HAP-1 (cell line): ENCODE measurements at regions not wholly inside any gene's neighbourhood (a gene's known extent, or its start where the extent isn't known, plus 50 kb on each side); places are given as distances from the start of the nearest gene placed in this dataset.

Experiments used
- DNase-seq, 2 experiments: peaks; one replicate each; pipeline ENCODE4 v3.0.0-alpha.2; 2016 to 2020; ENCODE audit warnings: low spot score in 2 of 2
- H3K27me3 ChIP-seq: fragments of 250-450 bp; sonication (Bioruptor Pico); 2 replicates; pipeline ENCODE4 v1.5.1; 2020; ENCODE audit warnings: low read depth, mild to moderate bottlenecking, moderate library complexity
- H3K36me3 ChIP-seq: fragments of 250-450 bp; sonication (Bioruptor Pico); replicated peaks from 2 replicates; pipeline ENCODE4 v1.5.1; 2020; ENCODE audit warnings: mild to moderate bottlenecking
- H3K4me1 ChIP-seq: fragments of 250-450 bp; sonication (Bioruptor Pico); 2 replicates; pipeline ENCODE4 v1.5.1; 2020; ENCODE audit warnings: mild to moderate bottlenecking
- H3K4me3 ChIP-seq: fragments of 250-450 bp; sonication (Bioruptor Pico); 2 replicates; pipeline ENCODE4 v1.5.1; 2020; ENCODE audit warnings: mild to moderate bottlenecking, moderate library complexity
- H3K9me3 ChIP-seq: fragments of 250-450 bp; sonication (Bioruptor Pico); 2 replicates; pipeline ENCODE4 v1.5.1; 2020; ENCODE audit warnings: mild to moderate bottlenecking, moderate library complexity
- in situ Hi-C: fragments of 300-500 bp; cut with MboI; formaldehyde crosslinking; loops from 3 replicates; pipeline ENCODE4 v1.14.3; 2020; ENCODE audit warnings: low sequenced_read_pairs, inconsistent platforms, mixed read lengths

DNA sequence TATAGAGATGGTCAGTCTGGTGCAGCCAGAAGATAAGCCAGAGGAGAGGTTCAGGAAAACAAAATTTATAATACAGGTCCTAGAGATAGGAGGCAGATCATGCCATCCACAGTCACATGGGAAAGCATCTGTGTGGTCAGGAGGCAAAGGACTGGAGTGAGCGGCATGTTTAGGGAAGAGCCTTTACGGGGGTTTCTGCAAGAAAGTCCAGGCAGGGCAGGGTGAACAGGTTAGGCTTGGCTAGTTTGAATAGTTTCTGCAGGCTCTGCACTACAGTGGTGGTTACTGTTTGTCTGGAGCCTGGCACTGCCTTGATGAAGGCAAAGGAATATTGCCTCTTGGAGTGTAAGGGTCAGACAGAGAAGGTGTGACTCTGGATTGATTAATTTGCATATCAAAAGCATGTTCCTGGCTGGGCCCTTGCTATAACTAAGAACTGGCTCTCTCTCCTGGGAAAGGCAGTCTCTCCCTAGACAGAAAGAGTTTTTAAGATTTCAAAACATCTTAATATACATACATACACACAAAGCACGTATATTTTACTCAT lies 1034.7 kb upstream of the CHAC2 start:
- Histone ChIP-seq H3K4me3 (no peak overlapping the region), H3K27me3 (no peaks in the 10 kb centered on the region), H3K4me1 (no peaks in the 10 kb centered on the region), H3K36me3 (no peaks in the 10 kb centered on the region), H3K9me3 (no peaks in the 10 kb centered on the region)
- peak; percentile 12 to 26 for DNase-seq
- in situ Hi-C loops = no loop called here

DNA sequence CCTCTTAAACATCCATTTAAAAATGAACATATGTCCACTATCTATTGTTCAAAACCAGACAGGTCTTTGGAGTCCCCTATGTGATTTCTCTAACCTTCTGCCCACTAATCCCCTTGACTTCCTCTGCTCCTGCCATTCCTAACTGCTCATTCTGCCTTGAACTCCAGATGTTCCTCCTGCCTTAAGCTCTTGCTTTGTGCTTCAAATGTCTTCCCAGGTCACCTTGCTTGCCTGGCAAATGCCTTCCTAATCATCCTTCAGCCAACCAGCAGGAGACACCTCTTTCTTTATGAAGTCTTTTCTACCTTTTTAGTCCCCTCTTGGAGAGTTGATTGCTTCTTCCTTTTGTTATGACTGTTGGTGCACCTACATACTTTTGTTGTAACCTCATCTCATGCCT lies 1043.0 kb upstream of the CHAC2 start:
- Histone ChIP-seq H3K4me1 (no peaks in the 10 kb centered on the region), H3K4me3 (no peak overlapping the region), H3K27me3 (no peaks in the 10 kb centered on the region), H3K9me3 (no peaks in the 10 kb centered on the region), H3K36me3 (no peaks in the 10 kb centered on the region)
- in situ Hi-C loops = no loop called here
- DNase-seq = no peak

DNA sequence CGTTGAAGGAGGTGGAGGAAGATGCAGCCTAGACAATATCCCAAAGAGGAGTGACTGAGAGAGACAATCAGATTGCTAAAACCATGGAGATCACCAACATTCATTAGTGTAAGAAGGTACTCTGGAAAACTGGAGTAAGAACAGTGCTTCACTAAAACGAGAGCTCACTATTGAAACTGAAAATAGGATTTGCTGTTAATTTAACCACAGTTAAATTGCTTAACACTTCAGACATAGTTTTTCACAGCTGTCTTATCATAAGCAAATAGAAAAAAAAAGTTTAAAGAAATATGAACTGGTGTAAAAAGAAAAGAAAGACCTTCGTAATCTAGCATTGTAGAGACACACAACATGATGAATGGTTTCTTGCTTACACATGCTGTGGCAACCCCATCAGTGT lies 1049.8 kb upstream of the CHAC2 start:
- no peaks in the 10 kb centered on the region for H3K27me3 ChIP-seq
- in situ Hi-C loops = no loop called here
- no peaks in the 10 kb centered on the region for H3K9me3 ChIP-seq
- no peak overlapping the region for H3K4me3 ChIP-seq
- H3K4me1 ChIP-seq = no peaks in the 10 kb centered on the region
- no peaks in the 10 kb centered on the region for H3K36me3 ChIP-seq
- no peak for DNase-seq

DNA sequence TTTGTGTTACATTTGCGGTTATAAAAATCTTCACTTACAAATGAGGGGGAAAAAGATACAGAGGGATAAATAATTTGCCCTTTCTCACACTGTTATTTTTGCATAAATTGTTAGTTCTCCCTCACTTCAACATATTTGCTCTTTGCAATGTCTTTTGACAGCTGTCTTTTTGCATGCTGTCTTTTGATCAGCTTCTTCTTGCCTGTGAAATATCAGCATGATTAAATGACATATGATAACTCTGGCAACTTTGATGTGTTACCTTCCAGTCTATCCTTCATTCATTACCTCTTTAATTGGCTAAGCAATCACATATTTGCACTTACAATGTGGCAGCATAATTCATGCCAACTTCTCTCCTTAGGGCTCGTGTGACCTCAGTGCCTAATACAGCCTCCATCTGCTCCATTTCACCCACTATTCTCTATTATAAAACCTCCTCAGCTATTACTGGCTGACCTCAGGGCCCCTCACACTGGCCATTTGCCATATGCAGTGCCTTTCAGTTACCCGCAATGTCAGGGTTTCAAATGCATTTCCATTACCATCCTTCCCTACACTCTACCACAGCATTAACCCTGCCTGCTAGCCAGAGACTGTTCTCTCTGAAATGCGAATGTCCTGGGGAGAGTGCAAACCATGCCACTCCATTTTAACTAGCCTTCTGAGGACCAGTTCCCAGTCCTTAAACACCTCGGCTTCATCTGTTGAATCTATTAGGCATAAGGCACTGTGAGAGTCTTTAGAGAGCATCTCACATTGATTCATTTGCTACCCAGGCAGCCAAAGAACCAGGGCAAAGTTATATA lies 1056.6 kb upstream of the CHAC2 start:
- H3K36me3 ChIP-seq = no peaks in the 10 kb centered on the region
- DNase-seq = no peak
- H3K4me1 ChIP-seq = no peaks in the 10 kb centered on the region
- in situ Hi-C loops = no loop called here
- H3K4me3 ChIP-seq = no peak overlapping the region
- H3K9me3 ChIP-seq = no peaks in the 10 kb centered on the region
- no peaks in the 10 kb centered on the region for H3K27me3 ChIP-seq

DNA sequence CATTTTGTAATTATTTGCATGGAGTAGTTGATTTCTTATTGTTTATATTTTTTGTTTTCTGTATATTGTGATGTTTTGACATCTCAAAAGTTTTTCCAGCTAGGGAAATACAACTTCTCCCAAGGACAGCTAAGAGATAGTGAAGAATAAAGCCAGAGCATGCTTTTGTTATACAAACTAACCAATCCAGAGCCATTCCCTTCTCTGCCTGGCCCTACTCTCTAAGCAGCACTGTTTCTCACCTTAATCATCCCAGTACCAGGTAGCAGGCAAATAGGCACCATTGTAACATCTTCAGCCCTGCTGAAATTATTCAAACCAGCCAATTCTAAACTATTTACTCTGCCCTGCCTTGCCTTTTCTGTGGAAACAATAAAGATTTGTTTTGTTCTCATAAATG lies 1063.4 kb upstream of the CHAC2 start:
- no peaks in the 10 kb centered on the region for H3K27me3 ChIP-seq
- H3K9me3 ChIP-seq = no peaks in the 10 kb centered on the region
- no peaks in the 10 kb centered on the region for H3K4me1 ChIP-seq
- H3K4me3 ChIP-seq = no peak overlapping the region
- no peak for DNase-seq
- in situ Hi-C loops = no loop called here
- H3K36me3 ChIP-seq = no peaks in the 10 kb centered on the region

DNA sequence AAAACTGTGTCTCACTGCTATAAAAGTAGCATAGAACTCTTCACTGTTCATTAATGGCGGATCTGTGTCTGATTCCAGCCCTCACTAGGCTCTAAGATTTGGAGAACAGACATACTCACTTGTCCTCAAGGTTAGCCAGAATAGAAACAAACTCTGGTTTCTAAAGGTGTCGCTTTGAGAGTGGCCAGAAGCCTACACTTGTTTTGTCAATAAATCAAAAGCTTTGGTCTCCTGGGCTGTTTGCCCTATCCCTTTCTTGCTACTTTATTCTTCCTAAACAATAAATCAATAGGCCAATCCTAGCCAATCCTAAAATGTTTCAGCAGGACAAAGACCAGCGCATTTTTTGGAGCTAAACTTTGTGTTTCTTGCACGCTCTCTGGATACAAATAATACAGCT lies 1064.6 kb upstream of the CHAC2 start:
- no peak for DNase-seq
- Histone ChIP-seq H3K36me3 (no peaks in the 10 kb centered on the region), H3K9me3 (no peaks in the 10 kb centered on the region), H3K4me1 (no peaks in the 10 kb centered on the region), H3K27me3 (no peaks in the 10 kb centered on the region), H3K4me3 (no peak overlapping the region)
- in situ Hi-C loops = no loop called here

DNA sequence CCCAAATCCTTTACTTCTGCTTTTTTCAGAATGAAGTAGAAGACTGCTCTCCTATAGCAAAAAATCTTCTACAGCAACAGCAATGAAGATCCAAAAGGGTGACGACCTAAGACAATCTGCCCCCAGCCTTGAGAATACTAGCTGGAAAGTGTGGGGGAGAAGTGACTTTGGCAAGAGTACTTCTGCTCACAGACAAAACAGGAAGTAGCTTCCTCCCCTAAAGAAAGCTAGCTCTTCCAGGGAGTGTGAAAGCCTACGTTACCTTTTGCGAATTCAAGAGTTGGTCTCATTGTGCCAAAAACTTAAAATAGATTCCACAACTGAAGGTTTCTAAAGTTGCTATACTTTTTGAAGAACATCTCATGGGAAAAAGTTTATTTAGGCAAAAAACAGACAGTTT lies 1069.2 kb upstream of the CHAC2 start:
- H3K27me3 ChIP-seq = no peaks in the 10 kb centered on the region
- no peaks in the 10 kb centered on the region for H3K4me1 ChIP-seq
- in situ Hi-C loops = no loop called here
- no peaks in the 10 kb centered on the region for H3K36me3 ChIP-seq
- no peak overlapping the region for H3K4me3 ChIP-seq
- no peaks in the 10 kb centered on the region for H3K9me3 ChIP-seq
- DNase-seq = no peak

DNA sequence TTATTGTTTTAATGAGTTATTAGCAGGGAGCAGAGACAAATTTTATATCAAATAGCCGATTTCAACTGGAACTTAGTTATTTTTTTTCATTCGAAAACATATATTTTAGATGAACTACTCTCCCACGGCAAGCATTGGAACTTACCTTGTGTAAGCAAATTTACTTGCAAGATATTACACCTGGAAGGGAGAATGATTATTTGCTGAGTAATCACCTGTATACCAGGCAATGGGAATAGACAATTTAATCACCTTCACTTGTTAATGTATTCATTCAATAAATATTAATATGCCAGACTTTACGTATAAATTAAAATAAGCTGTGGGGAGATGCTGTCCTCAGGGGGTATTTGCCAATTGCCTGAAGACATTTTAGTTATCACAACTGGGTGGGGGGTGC lies 1069.9 kb upstream of the CHAC2 start:
- Histone ChIP-seq H3K36me3 (no peaks in the 10 kb centered on the region), H3K9me3 (no peaks in the 10 kb centered on the region), H3K4me3 (no peak overlapping the region), H3K27me3 (no peaks in the 10 kb centered on the region), H3K4me1 (no peaks in the 10 kb centered on the region)
- in situ Hi-C loops = no loop called here
- DNase-seq = no peak

DNA sequence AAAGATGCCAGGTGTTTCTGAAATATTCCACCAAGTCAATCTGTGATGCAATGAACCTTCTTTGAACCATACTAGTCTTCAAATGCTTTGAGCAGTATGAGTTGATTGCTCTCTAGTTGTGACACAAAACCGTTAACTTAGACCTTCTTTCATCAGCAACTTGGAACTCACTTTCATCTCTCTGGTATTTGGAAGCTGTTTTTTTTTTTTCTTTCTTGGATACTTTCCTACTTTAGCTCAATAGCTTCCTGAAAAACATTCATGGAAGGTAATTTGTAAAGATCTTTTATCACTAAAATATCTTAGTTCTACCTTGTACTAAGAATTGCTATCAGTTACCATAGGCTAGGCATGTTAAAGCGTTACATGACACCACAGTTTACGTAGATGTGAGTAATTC lies 1071.9 kb upstream of the CHAC2 start:
- H3K36me3 ChIP-seq = no peaks in the 10 kb centered on the region
- no peak overlapping the region for H3K4me3 ChIP-seq
- no peaks in the 10 kb centered on the region for H3K27me3 ChIP-seq
- no peak for DNase-seq
- in situ Hi-C loops = no loop called here
- H3K4me1 ChIP-seq = no peaks in the 10 kb centered on the region
- H3K9me3 ChIP-seq = no peaks in the 10 kb centered on the region

DNA sequence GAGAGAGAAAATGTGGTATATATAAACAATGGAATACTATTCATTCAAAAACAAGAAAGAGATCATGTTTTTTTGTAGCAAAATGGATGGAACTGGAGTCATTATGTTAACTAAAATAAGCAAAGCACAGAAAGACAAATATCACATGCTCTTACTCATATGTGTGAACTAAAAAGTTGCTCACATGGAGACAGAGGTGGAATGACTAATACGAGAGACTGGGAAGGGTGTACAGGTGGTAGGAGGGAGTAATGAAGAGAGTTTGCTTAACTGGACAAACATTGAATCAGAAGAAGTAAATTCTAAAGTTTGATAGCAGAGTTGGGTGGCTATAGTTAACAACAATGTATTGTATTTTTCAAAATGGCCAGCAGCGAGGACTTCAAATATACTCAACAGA lies 1080.7 kb upstream of the CHAC2 start:
- Histone ChIP-seq H3K4me1 (no peaks in the 10 kb centered on the region), H3K9me3 (peaks cover 4% of the 10 kb centered on the region; the same call in 1 of the 2 replicates), H3K36me3 (no peaks in the 10 kb centered on the region), H3K4me3 (no peak overlapping the region), H3K27me3 (no peaks in the 10 kb centered on the region)
- no peak for DNase-seq
- in situ Hi-C loops = no loop called here

DNA sequence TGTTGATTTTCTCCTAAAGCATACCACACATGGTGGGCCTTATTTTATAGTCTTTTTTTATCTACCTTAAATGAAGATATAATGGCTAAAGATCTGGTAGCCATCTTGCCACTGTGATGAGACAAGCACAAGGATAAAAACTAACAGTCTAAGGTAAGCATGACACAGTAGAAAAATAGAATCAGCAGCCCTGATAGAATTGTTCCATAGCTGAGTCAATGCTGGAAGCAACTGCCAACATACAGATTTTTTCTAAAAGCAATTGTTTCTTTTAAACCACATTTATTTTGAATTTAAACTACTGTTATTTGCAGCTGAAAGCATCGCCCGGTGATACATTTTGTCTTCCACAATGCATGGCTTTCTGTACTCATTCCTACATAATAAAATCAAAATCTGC lies 1091.5 kb upstream of the CHAC2 start:
- Histone ChIP-seq H3K27me3 (no peaks in the 10 kb centered on the region), H3K4me1 (peaks cover 9% of the 10 kb centered on the region), H3K4me3 (no peak overlapping the region), H3K9me3 (no peaks in the 10 kb centered on the region), H3K36me3 (no peaks in the 10 kb centered on the region)
- peak; percentile 18 to 40 for DNase-seq
- in situ Hi-C loops = no loop called here

DNA sequence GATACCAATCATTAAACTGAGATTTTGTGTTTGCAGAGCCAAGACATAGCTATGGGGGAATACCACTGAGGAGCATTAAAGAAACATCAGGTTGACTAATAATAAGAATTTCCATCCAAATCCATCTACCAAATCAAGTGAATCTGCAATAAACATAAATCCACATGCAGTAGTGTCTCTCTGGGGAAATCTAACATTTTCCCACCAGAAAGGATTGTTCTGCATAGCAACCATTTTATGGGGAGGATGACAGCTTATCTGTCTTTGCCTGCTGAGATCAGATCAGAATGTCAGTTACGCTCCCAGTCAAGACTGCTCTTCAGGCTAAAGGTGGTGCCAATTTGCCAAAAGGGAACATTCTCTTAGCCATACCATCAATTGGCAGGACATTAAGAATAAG lies 1098.9 kb upstream of the CHAC2 start:
- H3K36me3 ChIP-seq = no peaks in the 10 kb centered on the region

DNA sequence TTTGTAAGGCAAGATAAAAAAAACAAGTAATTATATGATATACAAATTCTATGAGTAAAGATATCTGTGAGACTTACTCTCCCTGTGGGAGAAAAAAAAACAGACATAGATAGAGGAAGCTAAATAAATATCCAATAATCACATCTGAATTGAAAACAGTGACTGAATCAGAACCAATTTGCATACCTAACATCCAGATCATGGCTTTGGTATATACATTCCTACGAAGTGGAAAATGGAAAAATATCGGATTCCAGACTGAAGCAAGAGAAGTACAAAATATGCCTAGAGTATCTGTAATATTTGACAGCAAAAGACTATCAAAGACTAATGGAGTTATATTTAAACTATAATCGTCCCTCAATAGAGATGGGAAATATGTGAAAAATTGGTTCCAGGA lies 1108.1 kb upstream of the CHAC2 start:
- Histone ChIP-seq H3K9me3 (no peaks in the 10 kb centered on the region), H3K27me3 (no peaks in the 10 kb centered on the region), H3K4me1 (no peaks in the 10 kb centered on the region), H3K4me3 (no peak overlapping the region), H3K36me3 (no peaks in the 10 kb centered on the region)
- DNase-seq = no peak
- in situ Hi-C loops = no loop called here

More for the DNA sequence above, 1098.9 kb upstream of the CHAC2 start:
- H3K9me3 ChIP-seq = no peaks in the 10 kb centered on the region; the same call in 1 of the 2 replicates
- DNase-seq = no peak
- in situ Hi-C loops = no loop called here
- no peaks in the 10 kb centered on the region for H3K4me1 ChIP-seq
- H3K4me3 ChIP-seq = no peak overlapping the region
- H3K27me3 ChIP-seq = no peaks in the 10 kb centered on the region

DNA sequence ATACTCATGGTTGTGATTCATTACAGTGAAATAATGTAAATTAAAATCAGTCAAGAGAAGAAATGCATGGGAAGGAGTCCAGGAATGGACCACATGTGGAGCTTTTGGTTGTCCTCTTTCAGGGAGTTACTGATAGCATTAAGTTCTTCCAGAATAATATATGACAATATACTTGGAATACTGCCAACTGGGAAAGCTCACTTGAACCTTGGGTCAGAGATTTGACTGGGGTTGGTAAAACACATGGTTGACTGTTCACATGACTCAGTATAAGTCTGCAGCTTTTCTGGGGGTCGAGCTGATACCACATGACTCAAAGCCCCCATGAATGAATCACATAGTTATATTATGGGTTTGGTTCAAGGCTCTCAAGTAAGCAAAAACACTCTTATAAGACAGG lies 1109.0 kb upstream of the CHAC2 start:
- Histone ChIP-seq H3K4me3 (no peak overlapping the region), H3K36me3 (no peaks in the 10 kb centered on the region), H3K9me3 (no peaks in the 10 kb centered on the region), H3K4me1 (no peaks in the 10 kb centered on the region), H3K27me3 (no peaks in the 10 kb centered on the region)
- no peak for DNase-seq
- in situ Hi-C loops = no loop called here

DNA sequence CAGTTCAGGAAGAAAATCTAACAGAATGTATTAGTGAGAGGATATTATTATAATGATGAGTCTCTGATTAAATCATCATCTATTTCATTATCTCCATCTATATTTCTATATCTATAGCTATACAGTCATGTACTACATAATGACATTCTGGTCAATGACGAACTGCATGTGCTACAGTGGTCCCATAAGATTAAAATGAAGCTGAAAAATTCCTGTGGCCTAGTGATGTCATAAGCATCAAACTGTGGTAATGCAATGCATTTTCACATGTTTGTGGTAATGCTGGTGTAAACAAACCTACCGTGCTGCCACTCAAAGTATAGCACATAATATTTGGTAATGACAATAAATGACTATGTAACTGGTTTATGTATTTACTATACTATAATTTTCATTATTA lies 1127.9 kb upstream of the CHAC2 start:
- no peak for DNase-seq
- no peaks in the 10 kb centered on the region for H3K4me1 ChIP-seq
- no peaks in the 10 kb centered on the region for H3K9me3 ChIP-seq
- H3K36me3 ChIP-seq = no peaks in the 10 kb centered on the region
- H3K27me3 ChIP-seq = no peaks in the 10 kb centered on the region
- H3K4me3 ChIP-seq = no peak overlapping the region
- in situ Hi-C loops = no loop called here
